NB4 (cell line): ENCODE measurements at regions not wholly inside any gene's neighbourhood (a gene's known extent, or its start where the extent isn't known, plus 50 kb on each side); places are given as distances from the start of the nearest gene placed in this dataset.

Experiments used
- CTCF ChIP-seq: IDR thresholded peaks from one replicate; pipeline ENCODE4 v1.5.1; 2012; ENCODE audit warnings: low read depth, low read length
- MAX ChIP-seq: IDR thresholded peaks from 2 replicates; pipeline ENCODE4 v1.6.1; 2011; ENCODE audit warnings: low read depth, low read length
- POLR2A ChIP-seq: IDR thresholded peaks from 2 replicates; pipeline ENCODE4 v1.6.1; 2011; ENCODE audit warnings: mild to moderate bottlenecking; ENCODE audit not compliant: insufficient read length; ENCODE audit errors: extremely low read depth

GRCh38 chrX:93461060-93461459 is 212.3 kb downstream of the NAP1L3 start:
- TF ChIP-seq MAX = no peak
- no peak for TF ChIP-seq CTCF
- TF ChIP-seq POLR2A = no peak
